MCF 10A (cell line): ENCODE measurements at regions not wholly inside any gene's neighbourhood (a gene's known extent, or its start where the extent isn't known, plus 50 kb on each side); places are given as distances from the start of the nearest gene placed in this dataset.

Source experiments
- BruUV-seq: library from RNA; stranded (reverse); fragments of 400-500 nt; replicated peaks from 2 replicates; lab custom pipeline; 2021; lab: Mats Ljungman, UMichigan
- CTCF ChIA-PET: fragments of 300-600 bp; sonication (Branson Sonifier 250); formaldehyde crosslinking; extraction: SDS; loops from one replicate; lab custom pipeline; 2021; ENCODE audit warnings: antibody characterized with exemption, inconsistent platforms; lab: Yijun Ruan, JAX
- POLR2A ChIA-PET: fragments of 300-600, 350-650 bp; sonication (Branson Sonifier 250); formaldehyde crosslinking; extraction: SDS; loops from one replicate; lab custom pipeline; 2020; ENCODE audit warnings: antibody characterized with exemption, inconsistent platforms; lab: Yijun Ruan, JAX
- DNase-seq: peaks from one replicate; pipeline ENCODE4 v3.0.0-alpha.2; 2018; ENCODE audit not compliant: unreplicated experiment
- H3K27ac Mint-ChIP-seq: one replicate; pipeline ENCODE4 v1.8.0; 2022; ENCODE audit warnings: mild to moderate bottlenecking, low read depth, mixed read lengths; ENCODE audit not compliant: unreplicated experiment
- H3K27me3 Mint-ChIP-seq: one replicate; pipeline ENCODE4 v1.8.0; 2022; ENCODE audit warnings: mixed read lengths; ENCODE audit not compliant: insufficient read depth, unreplicated experiment
- H3K36me3 Mint-ChIP-seq: one replicate; pipeline ENCODE4 v1.8.0; 2022; ENCODE audit warnings: mild to moderate bottlenecking, moderate library complexity, mixed read lengths; ENCODE audit not compliant: insufficient read depth, unreplicated experiment
- H3K4me1 Mint-ChIP-seq: one replicate; pipeline ENCODE4 v1.8.0; 2022; ENCODE audit warnings: mixed read lengths; ENCODE audit not compliant: insufficient read depth, unreplicated experiment
- H3K4me3 Mint-ChIP-seq: one replicate; pipeline ENCODE4 v1.8.0; 2022; ENCODE audit warnings: mild to moderate bottlenecking, moderate library complexity, mixed read lengths; ENCODE audit not compliant: unreplicated experiment
- H3K9me3 Mint-ChIP-seq: one replicate; pipeline ENCODE4 v1.8.0; 2022; ENCODE audit warnings: mixed read lengths; ENCODE audit not compliant: unreplicated experiment
- intact Hi-C: fragments of 100-400 bp; cut with micrococcal nuclease; formaldehyde crosslinking; loops from 2 replicates; pipeline ENCODE4 v1.14.1; 2022
- TF ChIP-seq, protein P1 (sequence below): fragments of 200-600 bp; IDR thresholded peaks from one replicate; pipeline ENCODE4 v1.8.0; 2022; ENCODE audit warnings: antibody characterized with exemption, mild to moderate bottlenecking; ENCODE audit not compliant: unreplicated experiment

DNA sequence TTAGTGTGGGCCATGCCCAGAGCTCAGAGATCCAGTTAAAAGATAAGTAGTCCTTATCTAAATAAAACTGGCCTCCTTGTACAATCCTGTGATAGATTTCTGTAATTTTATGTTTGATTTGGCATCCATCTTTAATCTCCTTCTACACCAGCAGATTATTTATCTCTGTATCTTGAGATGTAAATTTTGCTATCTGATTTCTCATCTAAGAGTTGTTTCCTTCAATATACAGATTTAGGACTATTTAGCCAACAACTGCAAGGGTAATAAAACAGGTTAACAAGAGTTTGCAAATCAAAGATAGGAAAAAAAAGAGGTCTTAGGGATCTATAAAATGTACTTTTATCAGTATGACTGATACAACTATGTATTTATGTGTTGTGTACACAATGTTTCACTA lies 68.6 kb upstream of the ABCA12 start:
- TF ChIP-seq, protein P1, sequence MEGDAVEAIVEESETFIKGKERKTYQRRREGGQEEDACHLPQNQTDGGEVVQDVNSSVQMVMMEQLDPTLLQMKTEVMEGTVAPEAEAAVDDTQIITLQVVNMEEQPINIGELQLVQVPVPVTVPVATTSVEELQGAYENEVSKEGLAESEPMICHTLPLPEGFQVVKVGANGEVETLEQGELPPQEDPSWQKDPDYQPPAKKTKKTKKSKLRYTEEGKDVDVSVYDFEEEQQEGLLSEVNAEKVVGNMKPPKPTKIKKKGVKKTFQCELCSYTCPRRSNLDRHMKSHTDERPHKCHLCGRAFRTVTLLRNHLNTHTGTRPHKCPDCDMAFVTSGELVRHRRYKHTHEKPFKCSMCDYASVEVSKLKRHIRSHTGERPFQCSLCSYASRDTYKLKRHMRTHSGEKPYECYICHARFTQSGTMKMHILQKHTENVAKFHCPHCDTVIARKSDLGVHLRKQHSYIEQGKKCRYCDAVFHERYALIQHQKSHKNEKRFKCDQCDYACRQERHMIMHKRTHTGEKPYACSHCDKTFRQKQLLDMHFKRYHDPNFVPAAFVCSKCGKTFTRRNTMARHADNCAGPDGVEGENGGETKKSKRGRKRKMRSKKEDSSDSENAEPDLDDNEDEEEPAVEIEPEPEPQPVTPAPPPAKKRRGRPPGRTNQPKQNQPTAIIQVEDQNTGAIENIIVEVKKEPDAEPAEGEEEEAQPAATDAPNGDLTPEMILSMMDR: no peak
- peaks cover 7% of the 10 kb centered on the region for H3K9me3 Mint-ChIP-seq
- intact Hi-C loops: no loop called here
- CTCF ChIA-PET: interaction anchor here (0.6 kb wide), 2 partner anchors 105 to 1525 kb away, joined by 4 read pairs; partner anchors contain the start of gene ATIC
- no peaks in the 10 kb centered on the region for H3K27me3 Mint-ChIP-seq
- H3K27ac Mint-ChIP-seq: no peak overlapping the region
- DNase-seq: no peak
- H3K4me1 Mint-ChIP-seq: no peaks in the 10 kb centered on the region
- no TSS peak for BruUV-seq
- H3K36me3 Mint-ChIP-seq: no peaks in the 10 kb centered on the region
- H3K4me3 Mint-ChIP-seq: no peak overlapping the region
- POLR2A ChIA-PET: interaction anchor here (1.7 kb wide), 1 partner anchor 11 kb away, joined by 3 read pairs; no protein-coding TSS in a partner anchor

DNA sequence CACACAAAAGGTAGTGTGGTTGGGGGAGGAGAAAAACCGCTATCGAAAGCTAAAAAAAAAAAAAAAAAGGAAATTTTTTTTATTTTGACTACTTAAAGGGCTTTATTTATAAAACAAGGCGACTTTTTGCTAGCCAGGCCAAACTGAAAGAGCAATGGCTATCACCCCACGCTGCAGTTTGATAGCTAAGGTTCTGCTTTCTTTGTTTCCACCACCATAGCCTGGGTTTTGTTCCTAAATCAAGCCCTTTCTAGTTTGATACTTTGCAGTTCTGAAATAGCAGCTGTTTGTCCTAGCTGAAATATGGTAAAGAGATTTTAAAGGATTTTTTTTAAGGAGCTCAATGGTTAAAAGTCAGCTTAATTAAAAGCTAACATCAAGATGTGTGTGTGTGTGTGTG lies 67.4 kb upstream of the ABCA12 start:
- Mint-ChIP-seq H3K9me3 (peaks cover 7% of the 10 kb centered on the region), H3K27me3 (no peaks in the 10 kb centered on the region), H3K4me3 (no peak overlapping the region), H3K36me3 (no peaks in the 10 kb centered on the region), H3K4me1 (no peaks in the 10 kb centered on the region), H3K27ac (no peak overlapping the region)
- BruUV-seq: no TSS peak
- TF ChIP-seq, protein P1: no peak
- ChIA-PET CTCF (interaction anchor here (0.7 kb wide), 1 partner anchor 160 kb away, joined by 4 read pairs; no protein-coding TSS in a partner anchor), POLR2A (interaction anchor here (1.7 kb wide), 1 partner anchor 13 kb away, joined by 3 read pairs; no protein-coding TSS in a partner anchor)
- intact Hi-C loops: no loop called here
- DNase-seq: no peak

DNA sequence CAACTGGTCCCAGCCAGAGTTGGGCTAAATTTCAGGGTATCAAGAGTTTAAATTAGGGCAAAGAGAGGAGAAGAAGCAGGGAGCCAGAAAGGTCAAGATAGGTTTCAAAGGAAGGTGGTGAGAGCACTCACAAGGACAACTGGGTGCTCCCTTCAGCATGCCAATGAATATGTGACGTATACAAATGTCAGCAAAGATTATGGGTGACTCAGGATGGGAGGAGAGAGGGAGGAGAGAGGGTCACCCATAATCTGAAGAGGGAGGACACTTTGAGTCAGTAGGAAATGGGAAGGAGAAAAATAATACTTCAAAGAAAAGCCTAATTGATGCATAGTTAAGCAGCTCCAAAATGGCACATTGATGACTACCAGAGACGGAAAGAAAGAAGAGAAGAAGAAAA lies 53.1 kb upstream of the ABCA12 start:
- TF ChIP-seq, protein P1: no peak
- BruUV-seq: no TSS peak
- Mint-ChIP-seq H3K4me1 (peaks cover 11% of the 10 kb centered on the region), H3K36me3 (no peaks in the 10 kb centered on the region), H3K4me3 (no peak overlapping the region), H3K27ac (no peak overlapping the region), H3K27me3 (no peaks in the 10 kb centered on the region), H3K9me3 (no peaks in the 10 kb centered on the region)
- intact Hi-C loops: no loop called here
- ChIA-PET CTCF (interaction anchor here (0.6 kb wide), 1 partner anchor 383 kb away, joined by 3 read pairs; no protein-coding TSS in a partner anchor), POLR2A (interaction anchor here (0.5 to 2.7 kb wide), 3 partner anchors 54 to 723 kb away, joined by 4 to 12 read pairs (median 4); partner anchors contain the start of gene ABCA12)
- DNase-seq: no peak

- Mint-ChIP-seq H3K27me3 (no peaks in the 10 kb centered on the region), H3K4me1 (peaks cover 11% of the 10 kb centered on the region), H3K27ac (no peak overlapping the region), H3K4me3 (no peak overlapping the region), H3K9me3 (no peaks in the 10 kb centered on the region), H3K36me3 (no peaks in the 10 kb centered on the region)
- BruUV-seq: no TSS peak
- ChIA-PET CTCF (no interaction called here), POLR2A (interaction anchor here (0.5 kb wide), 1 partner anchor 722 kb away, joined by 4 read pairs; no protein-coding TSS in a partner anchor)
- DNase-seq: no peak
- TF ChIP-seq, protein P1: no peak
- intact Hi-C loops: no loop called here
Observed at GRCh38 chr2:215190588-215190987, 52.2 kb upstream of the ABCA12 start.
